ENCODE measurements at regions not wholly inside any gene's neighbourhood (a gene's known extent, or its start where the extent isn't known, plus 50 kb on each side); places are given as distances from the start of the nearest gene placed in this dataset.

- DNase-seq = no peak
These were observed 309.3 kb downstream of the RNF144A start for GRCh38 chr2:7226501-7226900.

GRCh38 chr2:7233126-7233525 is 315.9 kb downstream of the RNF144A start:
- no peak for DNase-seq

GRCh38 chr2:7237466-7237865 is 320.3 kb downstream of the RNF144A start:
- DNase-seq = no peak

- DNase-seq = no peak
These were observed 321.9 kb downstream of the RNF144A start for GRCh38 chr2:7239078-7239477.

GRCh38 chr2:7241041-7241745 is 324.0 kb downstream of the RNF144A start:
- DNase-seq = no peak

- DNase-seq = no peak
These were observed 325.1 kb downstream of the RNF144A start for GRCh38 chr2:7242189-7242867.

GRCh38 chr2:7243276-7243675 is 326.1 kb downstream of the RNF144A start:
- no peak for DNase-seq

- no peak for DNase-seq
These were observed 339.2 kb downstream of the RNF144A start for GRCh38 chr2:7256377-7256776.

GRCh38 chr2:7262727-7263126 is 345.5 kb downstream of the RNF144A start:
- DNase-seq = no peak

GRCh38 chr2:7264791-7265190 is 347.6 kb downstream of the RNF144A start:
- DNase-seq = no peak

GRCh38 chr2:7265286-7265685 is 348.1 kb downstream of the RNF144A start:
- no peak for DNase-seq

- no peak for DNase-seq
These were observed 352.0 kb downstream of the RNF144A start for GRCh38 chr2:7269106-7269643.

- DNase-seq = no peak
These were observed 352.8 kb downstream of the RNF144A start for GRCh38 chr2:7270011-7270431.

- DNase-seq = no peak
These were observed 355.0 kb downstream of the RNF144A start for GRCh38 chr2:7272210-7272609.

GRCh38 chr2:7278984-7279383 is 361.8 kb downstream of the RNF144A start:
- DNase-seq = no peak

GRCh38 chr2:7279421-7279949 is 362.3 kb downstream of the RNF144A start:
- DNase-seq = no peak

- DNase-seq = no peak
These were observed 363.6 kb downstream of the RNF144A start for GRCh38 chr2:7280790-7281189.

- DNase-seq = no peak
These were observed 364.3 kb downstream of the RNF144A start for GRCh38 chr2:7281231-7282201.

GRCh38 chr2:7286120-7286519 is 368.9 kb downstream of the RNF144A start:
- no peak for DNase-seq

GRCh38 chr2:7288484-7288883 is 371.3 kb downstream of the RNF144A start:
- no peak for DNase-seq

- no peak for DNase-seq
These were observed 372.5 kb downstream of the RNF144A start for GRCh38 chr2:7289697-7290096.

- DNase-seq = no peak
These were observed 375.0 kb downstream of the RNF144A start for GRCh38 chr2:7292154-7292691.

- no peak for DNase-seq
These were observed 392.4 kb downstream of the RNF144A start for GRCh38 chr2:7309582-7309981.
